ENCODE measurements at regions not wholly inside any gene's neighbourhood (a gene's known extent, or its start where the extent isn't known, plus 50 kb on each side); places are given as distances from the start of the nearest gene placed in this dataset.

GRCh38 chr5:67591491-67591890 is 394.9 kb upstream of the CD180 start:
- TF ChIP-seq SIN3A (IDR thresholded peaks at IDR 0.05; ENCODE audit: borderline replicate concordance, insufficient read depth, low read length) (no peak), TAF1 (IDR thresholded peaks at IDR 0.05; ENCODE audit: borderline replicate concordance, insufficient read depth, low read length) (no peak), POLR2AphosphoS5 (IDR thresholded peaks at IDR 0.05; ENCODE audit: low read depth, low read length) (no peak), FOXP2 (optimal IDR thresholded peaks at IDR 0.05; ENCODE audit: borderline replicate concordance, extremely low read depth, extremely low read length, insufficient read depth) (no peak), REST (IDR thresholded peaks at IDR 0.05; ENCODE audit: insufficient read depth in 1 of 2, low read depth in 2 of 2, low read length in 2 of 2) (no peak)

GRCh38 chr5:67588389-67588788 is 391.8 kb upstream of the CD180 start:
- TF ChIP-seq TAF1 (IDR thresholded peaks at IDR 0.05; ENCODE audit: borderline replicate concordance, insufficient read depth, low read length) (no peak), SIN3A (IDR thresholded peaks at IDR 0.05; ENCODE audit: borderline replicate concordance, insufficient read depth, low read length) (no peak), REST (IDR thresholded peaks at IDR 0.05; ENCODE audit: insufficient read depth in 1 of 2, low read depth in 2 of 2, low read length in 2 of 2) (no peak), POLR2AphosphoS5 (IDR thresholded peaks at IDR 0.05; ENCODE audit: low read depth, low read length) (no peak), FOXP2 (optimal IDR thresholded peaks at IDR 0.05; ENCODE audit: borderline replicate concordance, extremely low read depth, extremely low read length, insufficient read depth) (no peak)

DNA sequence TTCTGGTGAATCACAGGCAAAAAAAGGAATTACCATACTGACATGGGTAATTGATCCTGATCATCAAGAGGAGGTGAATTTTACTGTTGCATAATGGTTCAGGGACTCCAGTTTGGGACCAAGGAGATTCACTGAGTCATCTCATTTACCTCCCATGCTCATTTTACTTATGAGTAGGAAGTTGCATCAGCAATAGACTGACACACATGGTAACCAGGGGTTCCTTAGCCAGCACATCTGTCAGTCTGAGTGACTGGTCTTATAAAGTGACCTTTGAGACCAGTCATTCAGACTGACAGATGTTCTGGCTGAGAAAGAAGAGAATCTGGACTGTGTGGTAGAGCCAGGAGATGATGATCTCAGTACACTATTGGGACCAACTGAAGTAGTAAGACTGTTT is 384.6 kb upstream of the CD180 start:
- TF ChIP-seq SIN3A (IDR thresholded peaks at IDR 0.05; ENCODE audit: borderline replicate concordance, insufficient read depth, low read length) (no peak), TAF1 (IDR thresholded peaks at IDR 0.05; ENCODE audit: borderline replicate concordance, insufficient read depth, low read length) (no peak)

- TF ChIP-seq FOXP2 (optimal IDR thresholded peaks at IDR 0.05; ENCODE audit: borderline replicate concordance, extremely low read depth, extremely low read length, insufficient read depth) (no peak), POLR2AphosphoS5 (IDR thresholded peaks at IDR 0.05; ENCODE audit: low read depth, low read length) (no peak), TAF1 (IDR thresholded peaks at IDR 0.05; ENCODE audit: borderline replicate concordance, insufficient read depth, low read length) (no peak)
Measured at GRCh38 chr5:67578011-67578410, 381.4 kb upstream of the CD180 start.

GRCh38 chr5:67577424-67577823 is 380.8 kb upstream of the CD180 start:
- TF ChIP-seq REST (IDR thresholded peaks at IDR 0.05; ENCODE audit: insufficient read depth in 1 of 2, low read depth in 2 of 2, low read length in 2 of 2) (no peak), POLR2AphosphoS5 (IDR thresholded peaks at IDR 0.05; ENCODE audit: low read depth, low read length) (no peak), SIN3A (IDR thresholded peaks at IDR 0.05; ENCODE audit: borderline replicate concordance, insufficient read depth, low read length) (no peak), FOXP2 (optimal IDR thresholded peaks at IDR 0.05; ENCODE audit: borderline replicate concordance, extremely low read depth, extremely low read length, insufficient read depth) (no peak), TAF1 (IDR thresholded peaks at IDR 0.05; ENCODE audit: borderline replicate concordance, insufficient read depth, low read length) (no peak)

- TF ChIP-seq REST (IDR thresholded peaks at IDR 0.05; ENCODE audit: insufficient read depth in 1 of 2, low read depth in 2 of 2, low read length in 2 of 2) (no peak), TAF1 (IDR thresholded peaks at IDR 0.05; ENCODE audit: borderline replicate concordance, insufficient read depth, low read length) (no peak), FOXP2 (optimal IDR thresholded peaks at IDR 0.05; ENCODE audit: borderline replicate concordance, extremely low read depth, extremely low read length, insufficient read depth) (no peak), POLR2AphosphoS5 (IDR thresholded peaks at IDR 0.05; ENCODE audit: low read depth, low read length) (no peak), SIN3A (IDR thresholded peaks at IDR 0.05; ENCODE audit: borderline replicate concordance, insufficient read depth, low read length) (no peak)
Measured at GRCh38 chr5:67576112-67576511, 379.5 kb upstream of the CD180 start.

Data from PFSK-1 (cell line).